ENCODE measurements at regions not wholly inside any gene's neighbourhood (a gene's known extent, or its start where the extent isn't known, plus 50 kb on each side); places are given as distances from the start of the nearest gene placed in this dataset.
"Not testable (repeated sequence)": the region's sequence is repeated elsewhere in the genome, so short reads cannot be mapped to it uniquely, and the experiment has no call there.

DNA sequence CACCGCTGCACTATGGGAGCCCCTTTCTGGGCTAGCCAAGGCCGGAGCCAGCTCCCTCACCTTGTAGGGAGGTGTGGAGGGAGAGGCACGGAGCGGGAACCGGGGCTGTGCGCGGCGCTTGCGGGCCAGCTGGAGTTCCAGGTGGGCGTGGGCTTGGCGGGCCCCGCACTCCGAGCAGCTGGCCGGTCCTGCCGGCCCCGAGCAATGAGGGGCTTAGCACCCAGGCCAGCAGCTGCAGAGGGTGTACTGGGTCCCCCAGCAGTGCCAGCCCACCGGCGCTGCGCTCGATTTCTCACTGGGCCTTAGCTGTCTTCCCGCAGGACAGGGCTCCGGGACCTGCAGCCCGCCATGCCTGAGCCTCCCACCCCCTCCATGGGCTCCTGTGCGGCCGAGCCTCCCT lies 53.3 kb upstream of the NID2 start:
- DNase-seq, result not testable (repeated sequence)

DNA sequence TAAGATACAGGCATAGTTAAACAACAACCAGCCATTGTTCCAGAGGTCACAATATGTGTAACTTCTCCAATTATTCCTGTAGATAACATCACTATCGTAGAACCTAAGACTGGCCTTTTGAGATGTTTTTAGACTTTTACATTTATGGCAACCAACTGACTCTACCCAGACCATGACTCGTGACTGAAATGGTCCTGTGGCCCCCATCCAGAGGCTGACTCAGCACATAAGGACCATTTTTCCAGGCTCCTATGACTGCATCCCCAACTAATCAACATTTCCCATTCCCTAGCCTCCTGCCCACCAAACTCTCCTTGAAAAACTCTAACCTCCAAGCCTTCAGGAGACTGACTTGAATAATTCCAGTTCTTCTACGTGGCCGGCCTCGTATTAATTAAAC lies 52.6 kb upstream of the NID2 start:
- no peak for DNase-seq

DNA sequence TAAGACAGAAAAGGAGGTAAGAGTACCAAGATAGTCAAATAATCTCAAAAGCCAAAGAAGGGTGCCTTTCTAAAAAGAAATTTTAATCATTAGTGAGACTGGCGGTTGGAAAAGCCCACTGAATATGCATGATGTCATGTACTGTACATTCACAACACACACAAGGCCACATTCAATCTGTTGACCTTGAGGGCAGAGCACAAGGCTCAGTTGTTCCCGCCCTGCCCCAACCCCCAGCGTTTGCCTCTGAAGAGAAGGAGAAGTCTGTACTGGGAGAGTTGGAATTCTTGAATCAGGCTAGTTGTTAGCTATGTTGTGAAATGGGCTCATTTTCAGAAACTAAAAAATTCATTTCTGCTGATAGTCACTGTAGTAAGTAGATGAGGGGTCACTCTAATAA lies 50.2 kb upstream of the NID2 start:
- DNase-seq, result no peak
